Left lung (tissue), 4 donors: ENCODE measurements at regions not wholly inside any gene's neighbourhood (a gene's known extent, or its start where the extent isn't known, plus 50 kb on each side); places are given as distances from the start of the nearest gene placed in this dataset.

Experiments
- ATAC-seq: fragments of 200-7000 bp; cut with Tn5 transposase; one replicate; pipeline ENCODE4 v1.9.1; 2020; ENCODE audit warnings: moderate library complexity
- DNase-seq, 4 donors: peaks; one replicate each; pipeline ENCODE4 v3.0.0-alpha.2; 2013 to 2020
- H3K27ac ChIP-seq, 2 donors: fragments of 200-600 bp; sonication (generic) in 1 of 2; one replicate each; pipeline versions ENCODE4 v1.5.0 to v1.8.0; 2020 to 2021
- H3K27me3 ChIP-seq, 2 donors: fragments of 200-600 bp; sonication (generic) in 1 of 2; one replicate each; pipeline versions ENCODE4 v1.5.0 to v1.8.0; 2020 to 2021
- H3K36me3 ChIP-seq, 2 donors: fragments of 200-600 bp; sonication (generic) in 1 of 2; one replicate each; pipeline versions ENCODE4 v1.5.0 to v1.8.0; 2020 to 2021
- H3K4me1 ChIP-seq, 2 donors: fragments of 200-600 bp; one replicate each; pipeline ENCODE4 v1.8.0; 2021
- H3K4me3 ChIP-seq, 2 donors: fragments of 200-600 bp; sonication (generic) in 1 of 2; one replicate each; pipeline versions ENCODE4 v1.5.0 to v1.8.0; 2020 to 2021; ENCODE audit warnings: mild to moderate bottlenecking in 1 of 2
- H3K9me3 ChIP-seq, 2 donors: fragments of 200-600 bp; sonication (generic) in 1 of 2; one replicate each; pipeline versions ENCODE4 v1.5.0 to v1.8.0; 2020 to 2021
- intact Hi-C, 2 donors: fragments of 100-400 bp; cut with DNase I; formaldehyde crosslinking; loops; one replicate each; pipeline versions ENCODE4 v1.11.2 to v1.14.2; 2022
- TF ChIP-seq, protein P1 (sequence below), 2 donors: fragments of 200-600 bp; sonication (generic) in 1 of 2; IDR thresholded peaks; one replicate each; pipeline versions ENCODE4 v1.5.0 to v1.8.0; 2021; ENCODE audit warnings: antibody characterized with exemption in 2 of 2
- donor health status: DM: no; HTN: yes; CAD: no.
- donor health status: DM: no; HTN: no; CAD: no.

DNA sequence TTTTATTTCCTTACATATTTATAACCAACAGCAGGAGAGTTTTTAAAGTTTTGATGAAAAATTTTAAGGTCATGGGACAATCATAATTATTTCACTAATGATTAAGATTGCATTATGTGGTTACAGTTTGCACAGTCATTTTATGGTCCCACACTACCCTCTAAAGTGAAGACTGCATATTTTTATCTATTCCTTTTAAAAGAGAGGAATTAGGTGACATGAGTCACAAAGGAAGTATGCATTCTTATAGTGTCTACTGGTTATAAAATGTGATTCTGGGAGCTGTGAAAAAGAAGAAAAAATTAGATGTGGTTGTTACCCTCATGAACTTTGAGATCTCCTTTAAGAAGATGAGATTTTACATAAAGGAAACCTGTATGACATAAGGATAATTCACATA lies 87.9 kb upstream of the GRIA1 start:
- no peak for ATAC-seq
- H3K27me3 ChIP-seq, result no peaks in the 10 kb centered on the region
- no peak overlapping the region for H3K27ac ChIP-seq
- intact Hi-C loops, result no loop called here
- H3K4me3 ChIP-seq, result no peak overlapping the region
- no peaks in the 10 kb centered on the region for H3K9me3 ChIP-seq
- TF ChIP-seq, protein P1, sequence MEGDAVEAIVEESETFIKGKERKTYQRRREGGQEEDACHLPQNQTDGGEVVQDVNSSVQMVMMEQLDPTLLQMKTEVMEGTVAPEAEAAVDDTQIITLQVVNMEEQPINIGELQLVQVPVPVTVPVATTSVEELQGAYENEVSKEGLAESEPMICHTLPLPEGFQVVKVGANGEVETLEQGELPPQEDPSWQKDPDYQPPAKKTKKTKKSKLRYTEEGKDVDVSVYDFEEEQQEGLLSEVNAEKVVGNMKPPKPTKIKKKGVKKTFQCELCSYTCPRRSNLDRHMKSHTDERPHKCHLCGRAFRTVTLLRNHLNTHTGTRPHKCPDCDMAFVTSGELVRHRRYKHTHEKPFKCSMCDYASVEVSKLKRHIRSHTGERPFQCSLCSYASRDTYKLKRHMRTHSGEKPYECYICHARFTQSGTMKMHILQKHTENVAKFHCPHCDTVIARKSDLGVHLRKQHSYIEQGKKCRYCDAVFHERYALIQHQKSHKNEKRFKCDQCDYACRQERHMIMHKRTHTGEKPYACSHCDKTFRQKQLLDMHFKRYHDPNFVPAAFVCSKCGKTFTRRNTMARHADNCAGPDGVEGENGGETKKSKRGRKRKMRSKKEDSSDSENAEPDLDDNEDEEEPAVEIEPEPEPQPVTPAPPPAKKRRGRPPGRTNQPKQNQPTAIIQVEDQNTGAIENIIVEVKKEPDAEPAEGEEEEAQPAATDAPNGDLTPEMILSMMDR (IDR thresholded peaks at IDR 0.05), result no peak
- H3K4me1 ChIP-seq, result no peaks in the 10 kb centered on the region
- DNase-seq, result no peak
- no peaks in the 10 kb centered on the region for H3K36me3 ChIP-seq

DNA sequence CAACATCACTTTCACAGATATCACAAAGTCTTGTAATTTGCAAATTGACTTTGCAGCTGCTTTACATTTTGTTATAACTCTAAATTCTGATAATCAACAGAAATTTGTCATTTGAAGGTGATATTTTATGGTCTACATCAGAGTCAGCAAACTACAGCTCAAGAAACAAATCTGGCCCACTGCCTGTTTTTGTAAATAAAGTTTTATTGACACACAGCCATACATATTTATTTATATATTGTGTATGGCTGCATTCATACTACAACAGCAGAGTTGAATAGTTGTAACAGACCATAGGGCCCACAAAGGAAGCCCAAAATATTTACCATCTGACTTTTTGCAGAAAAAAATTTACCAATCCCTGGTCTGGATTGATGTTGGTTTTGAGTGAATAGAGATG lies 87.0 kb upstream of the GRIA1 start:
- H3K4me1 ChIP-seq, result no peaks in the 10 kb centered on the region
- intact Hi-C loops, result no loop called here
- TF ChIP-seq, protein P1 (IDR thresholded peaks at IDR 0.05), result no peak
- H3K36me3 ChIP-seq, result no peaks in the 10 kb centered on the region
- H3K27me3 ChIP-seq, result no peaks in the 10 kb centered on the region
- ATAC-seq (no peak), DNase-seq (no peak)
- H3K4me3 ChIP-seq, result no peak overlapping the region
- no peak overlapping the region for H3K27ac ChIP-seq
- H3K9me3 ChIP-seq, result no peaks in the 10 kb centered on the region

DNA sequence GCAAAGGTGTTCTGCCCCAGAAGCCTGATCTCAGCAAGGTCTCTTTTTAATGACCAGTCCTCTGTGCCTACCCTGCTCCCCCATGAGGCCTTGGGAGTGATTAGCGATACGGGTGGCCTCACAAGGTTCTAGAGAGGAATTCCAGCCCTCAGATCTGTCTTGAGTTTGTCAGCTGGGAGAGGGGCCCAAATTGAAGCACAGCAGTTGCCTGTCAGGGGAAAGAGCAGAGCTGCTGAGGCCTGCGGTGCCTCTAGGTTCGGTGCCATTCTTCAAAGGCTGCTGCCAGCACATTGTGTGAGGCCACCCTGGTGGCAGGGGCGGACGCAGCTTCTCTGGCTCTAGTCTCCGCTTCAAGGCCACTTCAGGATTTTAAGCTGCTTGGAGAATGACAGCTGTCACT lies 85.7 kb upstream of the GRIA1 start:
- Histone ChIP-seq H3K4me1 (no peaks in the 10 kb centered on the region), H3K4me3 (no peak overlapping the region), H3K27me3 (no peaks in the 10 kb centered on the region), H3K27ac (no peak overlapping the region), H3K9me3 (no peaks in the 10 kb centered on the region), H3K36me3 (no peaks in the 10 kb centered on the region)
- no peak for DNase-seq
- TF ChIP-seq, protein P1 (IDR thresholded peaks at IDR 0.05), result no peak
- intact Hi-C loops, result no loop called here
- no peak for ATAC-seq

DNA sequence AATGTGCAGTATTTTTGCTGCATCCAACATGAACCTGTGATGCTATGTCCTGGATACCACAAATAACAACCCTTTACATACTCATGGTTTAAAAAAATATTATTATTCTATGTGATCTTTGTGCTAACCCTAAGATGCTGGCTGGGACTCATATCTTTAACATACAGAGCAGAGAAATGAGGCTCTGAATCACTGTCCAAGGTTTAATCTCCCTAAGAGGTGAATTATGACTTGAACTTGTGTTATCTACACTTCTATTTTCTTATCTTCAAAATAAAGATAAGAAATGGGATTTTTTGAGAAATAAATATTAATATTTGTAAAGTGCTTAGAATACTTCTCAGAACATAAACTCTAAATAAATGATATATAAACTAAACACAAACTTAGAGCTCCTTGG lies 68.8 kb upstream of the GRIA1 start:
- Histone ChIP-seq H3K27me3 (no peaks in the 10 kb centered on the region), H3K9me3 (peaks cover 0 to 1% of the 10 kb centered on the region in 2 donors), H3K4me1 (no peaks in the 10 kb centered on the region), H3K36me3 (no peaks in the 10 kb centered on the region), H3K27ac (no peak overlapping the region), H3K4me3 (no peak overlapping the region)
- TF ChIP-seq, protein P1 (IDR thresholded peaks at IDR 0.05), result no peak
- ATAC-seq (no peak), DNase-seq (no peak)
- intact Hi-C loops, result no loop called here

DNA sequence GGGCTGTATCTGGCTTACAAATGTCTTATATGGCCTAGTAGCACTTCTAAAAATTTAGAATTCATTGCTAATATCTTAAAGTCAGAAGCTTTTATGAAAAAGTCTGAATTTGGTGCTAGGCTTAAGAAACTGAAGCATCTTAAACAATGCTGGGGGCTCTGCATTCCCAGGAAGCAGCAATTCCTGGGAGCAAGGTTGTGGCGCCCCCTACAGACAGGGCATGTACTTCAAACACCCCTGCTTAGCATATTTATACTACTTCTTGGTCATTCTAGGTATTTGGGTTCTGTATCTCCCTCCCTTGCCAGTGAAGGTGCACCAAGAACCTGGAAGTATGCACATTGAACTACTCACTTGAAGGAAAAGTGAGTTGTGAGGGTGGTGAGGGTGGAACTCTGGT lies 64.6 kb upstream of the GRIA1 start:
- Histone ChIP-seq H3K36me3 (no peaks in the 10 kb centered on the region), H3K4me3 (no peak overlapping the region), H3K27ac (no peak overlapping the region), H3K27me3 (no peaks in the 10 kb centered on the region), H3K4me1 (no peaks in the 10 kb centered on the region), H3K9me3 (peaks cover 0 to 1% of the 10 kb centered on the region in 2 donors)
- DNase-seq (no peak), ATAC-seq (no peak)
- intact Hi-C loops, result no loop called here
- TF ChIP-seq, protein P1 (IDR thresholded peaks at IDR 0.05), result no peak
